ENCODE measurements at regions not wholly inside any gene's neighbourhood (a gene's known extent, or its start where the extent isn't known, plus 50 kb on each side); places are given as distances from the start of the nearest gene placed in this dataset.

GRCh38 chr7:55279080-55279845 lies 85.9 kb upstream of the LANCL2 start:
- TF ChIP-seq EZH2 (IDR thresholded peaks at IDR 0.05) = no peak
- TF ChIP-seq POLR2AphosphoS5 (IDR thresholded peaks at IDR 0.05; ENCODE audit: borderline replicate concordance, low read depth, low read length) = no peak

All from SK-N-MC (cell line).